ENCODE measurements at regions not wholly inside any gene's neighbourhood (a gene's known extent, or its start where the extent isn't known, plus 50 kb on each side); places are given as distances from the start of the nearest gene placed in this dataset.

GRCh38 chr12:93029091-93029490, 100.0 kb upstream of the EEA1 start:
- TF ChIP-seq CTCF (IDR thresholded peaks at IDR 0.05; ENCODE audit: insufficient read depth in 1 of 2, low read depth in 1 of 2, low read length in 1 of 2, severe bottlenecking in 1 of 2, unreplicated experiment in 1 of 2), result no peak
- no peaks in the 10 kb centered on the region for H3K9me3 Mint-ChIP-seq (ENCODE audit: unreplicated experiment)
- DNase-seq, result no peak
- Histone ChIP-seq H3K9me3 (no peaks in the 10 kb centered on the region), H3K27me3 (replicated peaks; ENCODE audit: control insufficient read depth, insufficient read depth, low read length) (no peaks in the 10 kb centered on the region), H3K4me1 (peaks cover 20% of the 10 kb centered on the region), H3K36me3 (ENCODE audit: control insufficient read depth, insufficient read depth, low read length) (no peaks in the 10 kb centered on the region), H3K4me3 (ENCODE audit: low read depth, low read length) (no peak overlapping the region)
- H3K27ac Mint-ChIP-seq (ENCODE audit: unreplicated experiment), result no peak overlapping the region
- ChIA-PET POLR2A (no interaction called here), CTCF (no interaction called here)
- peaks cover 11% of the 10 kb centered on the region for H3K36me3 Mint-ChIP-seq (ENCODE audit: insufficient read depth, unreplicated experiment)
- H3K4me1 Mint-ChIP-seq (ENCODE audit: low read depth, unreplicated experiment), result peaks cover 28% of the 10 kb centered on the region
- no peak overlapping the region for H3K4me3 Mint-ChIP-seq (ENCODE audit: unreplicated experiment)
- no TSS peak for BruUV-seq (replicated peaks)
- H3K27me3 Mint-ChIP-seq (ENCODE audit: insufficient read depth, unreplicated experiment), result no peaks in the 10 kb centered on the region
- intact Hi-C loops (cut with micrococcal nuclease; ENCODE audit: unreplicated experiment), result no loop called here

- ChIA-PET POLR2A (no interaction called here), CTCF (no interaction called here)
- TF ChIP-seq CTCF (IDR thresholded peaks at IDR 0.05; ENCODE audit: insufficient read depth in 1 of 2, low read depth in 1 of 2, low read length in 1 of 2, severe bottlenecking in 1 of 2, unreplicated experiment in 1 of 2), result no peak
- Mint-ChIP-seq H3K4me1 (ENCODE audit: low read depth, unreplicated experiment) (peaks cover 26% of the 10 kb centered on the region), H3K36me3 (ENCODE audit: insufficient read depth, unreplicated experiment) (peaks cover 9% of the 10 kb centered on the region), H3K4me3 (ENCODE audit: unreplicated experiment) (no peak overlapping the region), H3K27ac (ENCODE audit: unreplicated experiment) (no peak overlapping the region), H3K9me3 (ENCODE audit: unreplicated experiment) (no peaks in the 10 kb centered on the region), H3K27me3 (ENCODE audit: insufficient read depth, unreplicated experiment) (no peaks in the 10 kb centered on the region)
- H3K9me3 ChIP-seq, result no peaks in the 10 kb centered on the region
- no peak overlapping the region for H3K4me3 ChIP-seq (ENCODE audit: low read depth, low read length)
- H3K4me1 ChIP-seq, result peaks cover 3% of the 10 kb centered on the region
- intact Hi-C loops (cut with micrococcal nuclease; ENCODE audit: unreplicated experiment), result no loop called here
- H3K27me3 ChIP-seq (replicated peaks; ENCODE audit: control insufficient read depth, insufficient read depth, low read length), result no peaks in the 10 kb centered on the region
- H3K36me3 ChIP-seq (ENCODE audit: control insufficient read depth, insufficient read depth, low read length), result no peaks in the 10 kb centered on the region
- no peak for DNase-seq
- no TSS peak for BruUV-seq (replicated peaks)
Measured at GRCh38 chr12:93031028-93031427, 101.9 kb upstream of the EEA1 start.

GRCh38 chr12:93032758-93033157, 103.7 kb upstream of the EEA1 start:
- H3K27me3 Mint-ChIP-seq (ENCODE audit: insufficient read depth, unreplicated experiment), result no peaks in the 10 kb centered on the region
- H3K9me3 ChIP-seq, result peaks cover 9% of the 10 kb centered on the region

More at GRCh38 chr12:93032758-93033157, 103.7 kb upstream of the EEA1 start:
- no peak for TF ChIP-seq CTCF (IDR thresholded peaks at IDR 0.05; ENCODE audit: insufficient read depth in 1 of 2, low read depth in 1 of 2, low read length in 1 of 2, severe bottlenecking in 1 of 2, unreplicated experiment in 1 of 2)
- H3K27me3 ChIP-seq (replicated peaks; ENCODE audit: control insufficient read depth, insufficient read depth, low read length), result no peaks in the 10 kb centered on the region
- Mint-ChIP-seq H3K27ac (ENCODE audit: unreplicated experiment) (no peak overlapping the region), H3K4me1 (ENCODE audit: low read depth, unreplicated experiment) (peaks cover 10% of the 10 kb centered on the region), H3K36me3 (ENCODE audit: insufficient read depth, unreplicated experiment) (peaks cover 16% of the 10 kb centered on the region), H3K9me3 (ENCODE audit: unreplicated experiment) (peaks cover 8% of the 10 kb centered on the region), H3K4me3 (ENCODE audit: unreplicated experiment) (no peak overlapping the region)
- no peak overlapping the region for H3K4me3 ChIP-seq (ENCODE audit: low read depth, low read length)
- H3K4me1 ChIP-seq, result no peaks in the 10 kb centered on the region; the same call in 1 of the 2 replicates
- no peaks in the 10 kb centered on the region for H3K36me3 ChIP-seq (ENCODE audit: control insufficient read depth, insufficient read depth, low read length)
- intact Hi-C loops (cut with micrococcal nuclease; ENCODE audit: unreplicated experiment), result no loop called here
- no TSS peak for BruUV-seq (replicated peaks)
- no peak for DNase-seq
- POLR2A ChIA-PET, result no interaction called here
- CTCF ChIA-PET, result no interaction called here

Data from Caco-2 (cell line).